AG04450 (cell line): ENCODE measurements at regions not wholly inside any gene's neighbourhood (a gene's known extent, or its start where the extent isn't known, plus 50 kb on each side); places are given as distances from the start of the nearest gene placed in this dataset.

Source experiments
- CTCF ChIA-PET: fragments of 300-600, 350-600 bp; formaldehyde crosslinking; extraction: SDS; loops from one replicate; lab custom pipeline; 2022; ENCODE audit warnings: antibody characterized with exemption, inconsistent platforms; lab: Charles Lee
- POLR2A ChIA-PET: fragments of 350-600 bp; formaldehyde crosslinking; extraction: SDS; loops from one replicate; lab custom pipeline; 2021; ENCODE audit warnings: antibody characterized with exemption, inconsistent platforms; lab: Yijun Ruan, JAX
- DNase-seq: peaks from one replicate; pipeline ENCODE4 v3.0.0-alpha.2; 2011; ENCODE audit warnings: low read depth, low spot score
- H3K27ac ChIP-seq: one replicate; pipeline ENCODE4 v1.5.1; 2012; ENCODE audit warnings: low read depth, low read length, control low read depth
- H3K27me3 ChIP-seq: one replicate; pipeline ENCODE4 v1.6.0; 2012; ENCODE audit warnings: low read length; ENCODE audit not compliant: control insufficient read depth, insufficient read depth
- H3K4me3 ChIP-seq: 2 replicates; pipeline ENCODE4 v1.5.1; 2011; ENCODE audit warnings: mild to moderate bottlenecking, low read depth, low read length, control low read depth
- H3K9me3 ChIP-seq: 2 replicates; pipeline ENCODE4 v1.5.1; 2012; ENCODE audit warnings: low read length; ENCODE audit not compliant: control insufficient read depth, insufficient read depth
- CTCF ChIP-seq: IDR thresholded peaks from 2 replicates; pipeline ENCODE4 v1.5.1; 2011; ENCODE audit warnings: low read depth, low read length, control low read depth, inconsistent platforms

DNA sequence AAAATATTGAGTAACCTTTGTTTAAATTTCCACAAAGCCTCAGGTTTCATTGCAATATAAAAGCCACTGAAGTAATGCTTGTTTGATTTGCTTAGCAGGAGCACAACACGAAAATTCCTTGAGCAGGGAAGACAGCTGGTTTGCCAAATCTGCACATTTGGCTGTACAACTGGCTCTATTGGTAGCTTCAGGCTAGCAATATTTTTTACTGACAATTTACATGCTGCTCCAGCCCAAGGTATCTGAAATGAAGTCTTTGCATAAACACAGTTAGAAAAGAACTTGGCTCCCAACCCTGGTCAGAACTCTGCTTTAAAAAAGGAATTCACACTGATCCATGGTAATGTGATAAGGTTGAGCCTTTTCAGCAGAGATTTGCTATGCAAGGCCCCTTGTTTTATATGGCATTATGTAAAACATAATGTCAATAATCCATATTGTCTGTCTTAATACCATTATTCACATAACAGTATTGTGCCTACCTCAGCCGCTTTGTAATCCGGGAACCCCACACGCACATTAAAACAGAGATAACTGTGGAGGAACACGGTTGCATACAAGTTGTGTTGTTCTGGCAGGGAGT, 55.7 kb upstream of the CHL1 start:
- Histone ChIP-seq H3K4me3 (no peak overlapping the region), H3K9me3 (no peaks in the 10 kb centered on the region), H3K27ac (no peak overlapping the region), H3K27me3 (no peaks in the 10 kb centered on the region)
- ChIA-PET POLR2A (no interaction called here), CTCF (no interaction called here)
- DNase-seq = no peak
- TF ChIP-seq CTCF = no peak
